ENCODE measurements at regions not wholly inside any gene's neighbourhood (a gene's known extent, or its start where the extent isn't known, plus 50 kb on each side); places are given as distances from the start of the nearest gene placed in this dataset.

GRCh38 chrX:46321676-46322075, 223.5 kb downstream of the ZNF674 start:
- DNase-seq (ENCODE audit: low read depth) = no peak
- TF ChIP-seq CTCF (conservative IDR thresholded peaks at IDR 0.05; ENCODE audit: low read depth, low read length) = no peak
- H3K4me3 ChIP-seq (ENCODE audit: low read length) = no peak overlapping the region

GRCh38 chrX:46319750-46320149, 225.5 kb downstream of the ZNF674 start:
- no peak for DNase-seq (ENCODE audit: low read depth)
- no peak for TF ChIP-seq CTCF (conservative IDR thresholded peaks at IDR 0.05; ENCODE audit: low read depth, low read length)
- no peak overlapping the region for H3K4me3 ChIP-seq (ENCODE audit: low read length)

- TF ChIP-seq CTCF (conservative IDR thresholded peaks at IDR 0.05; ENCODE audit: low read depth, low read length) = no peak
- DNase-seq (ENCODE audit: low read depth) = no peak
- H3K4me3 ChIP-seq (ENCODE audit: low read length) = no peak overlapping the region
Observed at GRCh38 chrX:46318551-46318950, 226.7 kb downstream of the ZNF674 start.

- no peak for TF ChIP-seq CTCF (conservative IDR thresholded peaks at IDR 0.05; ENCODE audit: low read depth, low read length)
- H3K4me3 ChIP-seq (ENCODE audit: low read length) = no peak overlapping the region
- DNase-seq (ENCODE audit: low read depth) = no peak
Observed at GRCh38 chrX:46317163-46317562, 228.1 kb downstream of the ZNF674 start.

- TF ChIP-seq CTCF (conservative IDR thresholded peaks at IDR 0.05; ENCODE audit: low read depth, low read length) = no peak
- no peak for DNase-seq (ENCODE audit: low read depth)
- no peak overlapping the region for H3K4me3 ChIP-seq (ENCODE audit: low read length)
Observed at GRCh38 chrX:46311581-46312120, 233.6 kb downstream of the ZNF674 start.

- no peak for TF ChIP-seq CTCF (conservative IDR thresholded peaks at IDR 0.05; ENCODE audit: low read depth, low read length)
- DNase-seq (ENCODE audit: low read depth) = no peak
- H3K4me3 ChIP-seq (ENCODE audit: low read length) = no peak overlapping the region
Observed at GRCh38 chrX:46310815-46311497, 234.3 kb downstream of the ZNF674 start.

GRCh38 chrX:46308110-46308509, 237.1 kb downstream of the ZNF674 start:
- TF ChIP-seq CTCF (conservative IDR thresholded peaks at IDR 0.05; ENCODE audit: low read depth, low read length) = no peak
- H3K4me3 ChIP-seq (ENCODE audit: low read length) = no peak overlapping the region
- no peak for DNase-seq (ENCODE audit: low read depth)
